ENCODE measurements at regions not wholly inside any gene's neighbourhood (a gene's known extent, or its start where the extent isn't known, plus 50 kb on each side); places are given as distances from the start of the nearest gene placed in this dataset.

GRCh38 chr9:129486756-129487657 is 133.9 kb downstream of the C9orf50 start:
- no peak for DNase-seq

GRCh38 chr9:129485145-129485774 is 135.6 kb downstream of the C9orf50 start:
- no peak for DNase-seq

DNA sequence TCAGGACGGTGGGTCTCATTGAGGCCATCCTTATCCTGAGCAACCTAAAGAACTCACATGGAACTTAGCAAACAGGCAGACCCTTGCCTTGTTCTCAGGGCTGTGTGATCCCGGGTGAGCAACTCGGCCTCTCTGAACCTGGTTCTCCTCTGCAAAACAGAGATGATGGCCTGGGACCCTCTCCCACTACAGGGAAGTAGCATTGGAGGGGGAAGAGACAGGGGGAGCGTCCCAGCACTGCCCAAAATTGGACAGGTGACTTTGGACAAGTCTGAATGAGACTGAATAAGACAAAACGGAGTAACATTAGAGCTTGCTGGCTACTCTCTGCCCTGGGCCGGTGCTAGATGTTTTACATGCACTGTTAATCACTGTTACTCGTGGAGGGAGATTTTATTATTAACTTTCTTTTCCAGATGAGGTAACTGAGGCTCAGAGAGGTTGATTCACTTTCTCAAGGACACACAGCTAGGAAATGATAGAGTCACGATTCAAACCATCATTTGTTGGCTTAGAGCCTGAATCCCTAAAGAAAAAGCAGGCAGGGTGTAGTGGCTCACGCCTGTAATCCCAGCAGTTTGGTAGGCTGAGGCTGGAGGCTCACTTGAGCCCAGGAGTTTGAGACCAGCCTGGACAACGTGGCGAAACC is 136.4 kb downstream of the C9orf50 start:
- no peak for DNase-seq

DNA sequence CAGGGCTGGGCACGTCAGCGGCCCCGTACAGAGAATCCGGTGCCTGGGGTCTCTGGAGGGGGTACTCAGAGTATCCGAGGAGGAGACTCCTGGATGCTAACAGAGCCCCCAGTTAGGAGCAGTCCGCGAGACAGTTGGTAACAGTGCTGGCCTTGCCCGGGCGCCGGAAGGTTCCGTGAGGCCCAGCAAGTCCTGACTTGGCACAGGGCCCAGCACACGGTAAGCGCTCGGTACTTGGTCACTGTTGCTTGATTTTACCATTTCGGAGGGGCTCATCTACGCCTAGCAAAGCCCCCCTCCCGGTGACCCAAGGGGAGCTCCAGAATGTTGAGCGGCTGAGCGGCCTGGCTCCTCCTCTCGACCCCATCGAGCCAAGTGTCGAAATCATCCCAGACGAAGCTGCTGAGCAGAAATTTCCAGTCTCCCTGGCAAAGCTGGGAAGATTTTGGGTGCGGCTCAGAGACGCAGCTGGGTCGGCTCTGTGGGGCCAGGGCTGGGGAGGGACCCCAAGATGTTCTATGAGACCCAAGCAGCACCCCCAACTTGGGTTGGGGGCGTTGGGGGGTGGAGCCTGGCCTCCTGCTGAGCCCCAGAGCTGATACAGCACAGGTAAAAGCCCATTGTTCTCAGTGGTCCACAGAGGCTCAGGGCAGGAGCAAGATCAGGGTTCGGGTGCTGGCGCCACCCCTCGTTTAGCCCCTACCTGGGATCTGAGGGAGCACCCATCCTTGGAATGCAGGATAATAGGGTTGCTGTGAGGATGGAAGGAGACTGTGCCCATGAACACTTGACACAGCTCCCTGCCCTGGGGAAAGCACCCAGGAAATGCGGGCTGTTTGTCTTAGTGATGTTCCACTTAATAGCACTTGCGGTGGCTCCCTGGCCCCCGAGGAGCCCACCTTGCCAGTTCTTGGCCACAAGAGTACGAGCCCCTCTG is 137.2 kb downstream of the C9orf50 start:
- DNase-seq, result peak; percentile 62

GRCh38 chr9:129482521-129483414 is 138.1 kb downstream of the C9orf50 start:
- peak; percentile 96 for DNase-seq

DNA sequence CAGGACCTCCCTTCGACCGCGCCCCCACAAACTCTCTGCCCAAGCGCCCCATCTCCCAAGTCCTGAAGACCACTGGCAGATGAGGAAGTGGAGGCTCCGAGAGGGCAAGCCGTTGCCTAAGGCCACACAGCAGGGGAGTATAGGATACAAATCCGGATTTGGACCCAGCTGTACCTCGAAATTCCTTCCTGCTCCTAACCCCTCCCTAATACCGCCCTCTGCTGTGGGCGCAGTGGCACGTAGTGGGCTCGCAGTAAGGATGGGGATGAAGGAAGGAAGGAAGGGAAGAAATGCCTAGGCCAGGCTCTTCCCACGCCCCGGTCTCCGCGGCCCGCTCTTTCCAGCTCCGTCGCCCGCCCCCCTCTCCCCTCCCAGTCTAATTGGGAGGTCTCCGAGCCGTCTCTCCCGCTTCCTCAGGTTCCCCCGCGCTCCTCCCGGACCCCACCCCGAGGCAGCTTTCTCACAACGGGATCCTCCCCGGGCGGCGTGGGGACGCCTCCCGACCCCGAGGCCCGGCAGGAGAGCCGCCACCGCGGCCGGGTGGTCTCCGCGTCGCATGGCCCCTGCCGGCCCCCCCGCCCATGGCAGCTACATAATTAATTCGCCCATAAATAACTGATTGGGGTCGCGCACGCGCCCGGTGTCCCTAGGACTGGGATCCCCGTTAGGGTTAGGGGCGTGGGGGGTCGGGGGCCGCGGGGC is 138.9 kb downstream of the C9orf50 start:
- DNase-seq, result peak; percentile 57

DNA sequence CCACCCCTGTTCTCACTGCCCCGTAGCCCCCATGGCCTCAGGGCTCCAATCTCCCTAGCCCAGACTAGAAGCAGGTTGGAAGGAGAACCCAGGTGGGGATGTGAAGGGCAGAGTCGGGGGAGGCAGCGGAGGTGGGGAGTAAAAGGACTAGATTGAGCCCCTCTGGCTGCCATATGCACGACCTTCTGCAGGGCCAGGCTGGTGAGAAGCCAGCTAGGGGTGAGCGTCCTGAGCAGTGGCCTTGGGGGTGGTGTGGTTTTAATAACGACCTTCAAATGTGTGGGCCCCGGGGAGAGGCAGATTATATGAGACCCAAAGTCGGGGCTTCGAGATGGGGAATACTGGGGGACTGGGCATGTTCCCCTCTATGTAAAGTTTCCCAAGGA is 139.5 kb downstream of the C9orf50 start:
- no peak for DNase-seq

DNA sequence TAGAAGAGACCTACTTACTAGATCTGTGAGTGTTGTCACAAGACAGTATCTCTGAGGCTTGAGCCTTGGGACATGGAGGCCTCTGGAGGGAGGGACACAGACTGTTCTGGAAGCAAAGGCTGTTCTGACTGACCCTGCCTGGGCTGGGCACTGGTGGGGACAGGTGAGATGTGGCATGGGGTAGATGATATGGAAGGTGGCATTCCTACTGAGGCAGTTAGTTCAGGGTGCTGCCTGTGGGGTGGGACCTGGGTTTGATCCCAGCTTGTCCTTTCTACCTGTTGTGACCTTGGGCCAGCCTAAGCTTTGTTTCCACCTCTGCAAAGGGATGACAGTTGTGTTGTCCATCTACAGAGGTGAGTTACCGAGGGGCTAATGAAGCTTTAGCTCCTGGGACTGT is 140.2 kb downstream of the C9orf50 start:
- DNase-seq, result no peak

GRCh38 chr9:129480227-129480626 is 140.7 kb downstream of the C9orf50 start:
- DNase-seq, result no peak

GRCh38 chr9:129479631-129480011 is 141.3 kb downstream of the C9orf50 start:
- no peak for DNase-seq

GRCh38 chr9:129478961-129479630 is 141.8 kb downstream of the C9orf50 start:
- no peak for DNase-seq

GRCh38 chr9:129478461-129478860 is 142.4 kb downstream of the C9orf50 start:
- DNase-seq, result no peak

GRCh38 chr9:129476821-129477611 is 143.9 kb downstream of the C9orf50 start:
- DNase-seq, result no peak

DNA sequence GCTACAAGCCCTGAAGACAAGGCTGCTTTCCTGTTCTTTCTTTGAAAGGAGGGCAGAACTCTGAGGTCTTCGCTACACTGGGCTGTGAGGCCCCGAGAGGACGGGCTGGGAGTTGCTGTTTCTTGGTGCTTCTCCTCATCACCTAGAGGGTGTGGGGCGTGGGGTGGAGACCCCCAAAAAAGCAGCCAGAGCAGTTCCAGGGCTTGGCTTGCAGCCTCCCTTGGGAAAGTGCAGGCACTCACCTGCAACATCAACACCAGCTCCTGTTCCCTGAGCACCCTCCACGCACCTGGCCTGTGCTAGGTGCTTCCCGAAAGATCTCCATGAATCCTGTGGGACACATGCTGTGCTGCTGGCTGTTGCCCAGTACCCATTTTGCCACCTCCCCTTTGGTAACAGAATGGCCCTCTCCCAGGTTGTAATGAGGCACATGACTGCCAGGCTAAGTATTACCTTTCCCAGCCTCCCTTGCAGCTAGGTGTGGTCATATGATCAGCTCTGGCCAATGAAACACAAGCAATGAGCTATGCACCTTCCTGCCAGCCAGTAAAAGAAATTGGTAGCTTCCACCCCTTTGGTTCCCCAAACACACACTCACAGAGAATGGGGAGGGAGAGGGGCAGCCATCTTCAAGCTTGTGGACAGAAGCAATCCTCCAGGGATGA is 146.0 kb downstream of the C9orf50 start:
- no peak for DNase-seq

DNA sequence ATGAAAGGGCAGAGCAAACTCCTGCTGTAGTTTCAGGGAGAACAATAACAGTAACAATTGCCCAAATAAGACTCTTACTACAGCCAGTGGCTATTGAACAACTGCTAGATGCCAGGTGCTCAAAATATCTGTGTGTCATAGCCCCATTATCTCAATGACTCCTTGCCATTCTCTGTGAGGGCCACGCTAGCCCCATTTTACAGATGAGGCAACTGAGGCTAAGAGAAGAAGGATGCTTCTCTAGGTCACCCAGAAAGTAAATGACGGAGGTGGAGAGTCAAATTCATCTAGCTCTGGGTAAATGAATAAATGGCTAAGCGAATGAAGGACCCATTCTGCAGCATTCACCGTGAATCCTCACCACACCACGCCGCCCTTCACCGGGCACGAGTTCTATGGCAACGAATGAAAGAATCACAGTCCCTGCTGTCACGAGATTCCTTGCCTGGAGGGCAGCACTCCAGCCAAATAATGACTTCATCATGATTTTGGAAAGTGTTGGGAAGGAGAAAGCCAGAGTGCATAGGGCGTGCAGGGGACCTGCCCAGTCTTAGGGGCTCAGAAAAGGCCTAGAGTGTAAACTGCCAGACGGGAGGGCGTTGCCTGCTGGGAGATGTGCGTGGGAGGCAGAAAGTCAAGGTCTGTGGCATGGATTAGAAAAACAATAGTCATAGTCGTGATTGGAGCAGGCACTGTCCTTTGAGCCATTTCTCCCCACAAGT is 147.2 kb downstream of the C9orf50 start:
- DNase-seq, result no peak

- no peak for DNase-seq
These were observed 148.2 kb downstream of the C9orf50 start for GRCh38 chr9:129472651-129473102.

DNA sequence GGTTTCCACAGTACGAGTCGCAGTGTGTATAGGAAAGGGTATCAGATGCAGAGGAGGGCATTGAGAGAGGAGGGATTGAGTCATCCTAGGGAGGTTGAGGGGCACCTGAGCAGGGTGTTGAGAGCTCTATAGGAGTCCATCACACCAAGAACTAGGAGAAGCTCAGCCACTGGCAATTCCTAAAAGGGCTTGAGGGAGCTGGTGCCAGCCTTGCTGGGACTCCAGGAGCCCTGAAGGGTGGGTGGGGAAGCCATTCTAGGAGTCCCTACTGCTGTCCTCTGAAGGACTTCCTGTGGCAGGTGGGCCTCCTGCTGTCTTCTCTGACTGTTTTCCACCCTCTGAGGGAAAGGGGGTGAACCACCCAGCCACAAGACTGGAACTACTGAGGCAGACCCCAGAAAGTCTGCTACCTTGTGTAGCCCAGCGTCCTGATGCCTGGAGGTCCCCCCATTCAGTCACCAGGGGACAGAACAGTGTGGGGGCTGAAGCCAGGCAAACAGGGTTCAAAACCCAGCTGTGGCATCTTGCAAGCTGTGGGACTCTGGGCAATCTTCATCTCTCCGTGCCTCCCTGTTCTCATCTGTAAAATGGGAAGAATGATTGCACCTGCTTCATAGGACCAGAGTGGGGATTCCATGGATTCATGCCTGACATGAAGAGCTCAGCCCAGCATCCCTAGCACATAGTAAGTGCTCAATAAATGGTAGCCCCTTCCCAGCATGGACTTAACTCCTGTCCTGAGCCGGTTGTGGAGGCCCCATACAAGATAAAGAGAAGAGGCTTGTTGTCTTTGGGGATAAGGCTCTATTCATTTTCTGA is 149.5 kb downstream of the C9orf50 start:
- DNase-seq, result no peak

Measured in NCI-H2171 (cell line).